B cell (primary cell): ENCODE measurements at regions not wholly inside any gene's neighbourhood (a gene's known extent, or its start where the extent isn't known, plus 50 kb on each side); places are given as distances from the start of the nearest gene placed in this dataset.

ENCODE experiments used
- ATAC-seq: fragments of 200-7000 bp; cut with Tn5 transposase; one replicate; pipeline ENCODE4 v1.10.0; 2021; ENCODE audit warnings: low read depth, mild to moderate bottlenecking, moderate number of reproducible peaks, moderate library complexity
- CTCF ChIA-PET: fragments of 350-600 bp; sonication (Branson Sonifier 250); formaldehyde crosslinking; loops from one replicate; lab custom pipeline; 2021; ENCODE audit warnings: antibody characterized with exemption, inconsistent platforms; lab: Charles Lee
- POLR2A ChIA-PET: fragments of 350-600 bp; sonication (Branson Sonifier 250); formaldehyde crosslinking; loops from one replicate; lab custom pipeline; 2021; ENCODE audit warnings: antibody characterized with exemption; lab: Charles Lee
- DNase-seq: peaks from one replicate; pipeline ENCODE4 v3.0.0; 2013
- H2AFZ ChIP-seq: 2 replicates; pipeline ENCODE4 v1.6.1; 2012; ENCODE audit warnings: mild to moderate bottlenecking, low read depth, low read length; ENCODE audit not compliant: insufficient read depth, poor library complexity, severe bottlenecking
- H3K27ac ChIP-seq, 2 donors: 1 replicate in 1 of 2; 2 replicates in 1 of 2; pipeline ENCODE4 v1.5.1; 2012 to 2013; ENCODE audit warnings: low read length in 2 of 2, mild to moderate bottlenecking in 2 of 2, moderate library complexity in 1 of 2
- H3K27me3 ChIP-seq, 4 experiments: fragments of 200-600 bp in 1 of 4; sonication (generic) in 1 of 4; replicated peaks in 1 of 4; 1 replicate in 2 of 4; 2 replicates in 2 of 4; pipeline versions ENCODE4 v1.6.1 to v1.7.0; 2013 to 2016; ENCODE audit warnings: low read length in 3 of 4, mild to moderate bottlenecking in 2 of 4, mixed read lengths in 1 of 4, moderate library complexity in 1 of 4; ENCODE audit not compliant: insufficient read depth in 4 of 4, control insufficient read depth in 3 of 4; ENCODE audit errors: control extremely low read depth in 1 of 4
- H3K36me3 ChIP-seq, 2 experiments: replicated peaks in 1 of 2; 1 replicate in 1 of 2; 2 replicates in 1 of 2; pipeline versions ENCODE4 v1.6.1 to v1.7.1; 2013; ENCODE audit warnings: low read length in 1 of 2; ENCODE audit not compliant: insufficient read depth in 2 of 2, control insufficient read depth in 1 of 2; ENCODE audit errors: control extremely low read depth in 1 of 2, extremely low read depth in 1 of 2
- H3K4me1 ChIP-seq, 2 donors: fragments of 200-600 bp in 1 of 2; sonication (generic) in 1 of 2; 1 replicate in 1 of 2; 2 replicates in 1 of 2; pipeline versions ENCODE4 v1.5.1 to v1.6.1; 2013 to 2017; ENCODE audit warnings: low read length in 2 of 2; ENCODE audit not compliant: control insufficient read depth in 2 of 2, insufficient read depth in 2 of 2
- H3K4me2 ChIP-seq: replicated peaks from 2 replicates; pipeline ENCODE3; 2012; ENCODE audit warnings: mild to moderate bottlenecking, low read depth, low read length; ENCODE audit not compliant: poor library complexity, severe bottlenecking
- H3K4me3 ChIP-seq, 5 experiments: fragments of 200-600 bp in 1 of 5; sonication (generic) in 1 of 5; 1 replicate in 3 of 5; 2 replicates in 2 of 5; pipeline versions ENCODE4 v1.5.1 to v1.7.0; 2011 to 2016; ENCODE audit warnings: low read length in 4 of 5, mild to moderate bottlenecking in 4 of 5, low read depth in 2 of 5, control low read depth in 1 of 5, moderate library complexity in 1 of 5; ENCODE audit not compliant: insufficient read depth in 1 of 5; ENCODE audit errors: control extremely low read depth in 1 of 5, extremely low read depth in 1 of 5
- H3K79me2 ChIP-seq: fragments of 200-600 bp; sonication (generic); one replicate; pipeline ENCODE4 v1.6.0; 2016; ENCODE audit warnings: low read length; ENCODE audit not compliant: control insufficient read depth, insufficient read depth
- H3K9ac ChIP-seq: fragments of 200-600 bp; sonication (generic); 2 replicates; pipeline ENCODE4 v1.6.1; 2017; ENCODE audit warnings: mild to moderate bottlenecking, low read length, moderate library complexity
- H3K9me3 ChIP-seq, 3 donors: one replicate each; pipeline versions ENCODE4 v1.6.1 to v1.7.1; 2013; ENCODE audit warnings: low read length in 2 of 3; ENCODE audit not compliant: control insufficient read depth in 2 of 3, insufficient read depth in 1 of 3; ENCODE audit errors: control extremely low read depth in 1 of 3
- H4K20me1 ChIP-seq: 2 replicates; pipeline ENCODE4 v1.6.0; 2012; ENCODE audit warnings: mild to moderate bottlenecking, low read length; ENCODE audit not compliant: insufficient read depth, control insufficient read depth, poor library complexity, severe bottlenecking
- H3K27ac Mint-ChIP-seq: one replicate; pipeline ENCODE4 v1.8.0; 2021; ENCODE audit warnings: mixed read lengths
- H3K27me3 Mint-ChIP-seq: one replicate; pipeline ENCODE4 v1.8.0; 2021; ENCODE audit warnings: mixed read lengths
- H3K4me1 Mint-ChIP-seq: one replicate; pipeline ENCODE4 v1.8.0; 2021; ENCODE audit warnings: mixed read lengths
- H3K4me3 Mint-ChIP-seq: one replicate; pipeline ENCODE4 v1.8.0; 2021; ENCODE audit warnings: mixed read lengths
- H3K9me3 Mint-ChIP-seq: one replicate; pipeline ENCODE4 v1.8.0; 2022; ENCODE audit warnings: mixed read lengths; ENCODE audit not compliant: insufficient read depth
- CTCF ChIP-seq: fragments of 200-600 bp; IDR thresholded peaks from one replicate; pipeline ENCODE4 v1.8.0; 2022; ENCODE audit warnings: antibody characterized with exemption, mild to moderate bottlenecking
- EZH2 ChIP-seq: IDR thresholded peaks from 2 replicates; pipeline ENCODE4 v1.6.1; 2012; ENCODE audit warnings: borderline replicate concordance, low read depth, mild to moderate bottlenecking, moderate library complexity, low read length; ENCODE audit not compliant: insufficient read depth, poor library complexity, severe bottlenecking
- WGBS: methylation state at CpG from one replicate; pipeline ENCODE4 v1.1.5; 2013; ENCODE audit warnings: missing lambda C conversion rate; ENCODE audit not compliant: insufficient coverage; 5-methylcytosine and 5-hydroxymethylcytosine counted together
- intact Hi-C: fragments of 100-400 bp; cut with micrococcal nuclease; formaldehyde crosslinking; loops from one replicate; pipeline ENCODE4 v1.10.0; 2022

DNA sequence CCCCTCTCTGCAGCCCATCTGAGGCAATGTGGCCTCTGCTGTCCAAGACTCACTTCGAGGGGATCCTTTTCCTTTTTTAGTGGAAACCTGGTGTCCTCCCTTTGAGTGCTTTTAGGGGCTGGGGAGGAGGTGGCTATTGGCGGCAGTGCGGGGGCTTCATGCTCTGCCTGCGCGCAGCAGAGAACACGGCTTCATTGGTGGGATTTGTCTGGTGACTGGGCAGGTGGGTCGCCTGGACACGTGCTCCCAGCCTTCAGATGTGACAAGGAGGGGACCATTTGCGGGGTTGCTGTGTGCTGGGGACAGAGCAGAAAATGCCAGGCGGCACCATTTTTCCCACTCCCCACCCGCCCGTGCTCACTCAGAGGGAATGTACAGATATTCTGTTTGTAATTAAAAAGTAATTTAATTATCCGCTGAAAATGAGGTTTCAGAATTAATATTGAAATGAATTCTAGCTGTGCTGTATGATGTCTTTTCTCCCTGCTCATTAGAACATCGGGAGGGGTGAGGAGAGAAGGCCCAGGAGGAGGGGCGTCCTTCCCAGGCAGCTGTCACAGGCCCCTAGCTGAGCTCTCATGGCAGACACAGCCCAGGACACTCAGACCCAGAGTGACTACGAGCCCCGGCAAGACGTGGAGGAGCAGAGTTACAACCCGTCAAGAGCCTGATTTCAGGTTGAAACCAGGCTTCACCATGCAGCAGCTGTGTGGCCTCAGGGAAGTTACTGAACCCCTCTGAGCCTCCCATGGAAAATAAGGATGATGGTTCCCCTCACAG lies 417.2 kb upstream of the SULF2 start:
- Histone ChIP-seq H3K27me3 (peaks cover 0 to 5% (median 1%) of the 10 kb centered on the region in 4 experiments), H3K27ac (no peak overlapping the region), H3K79me2 (no peaks in the 10 kb centered on the region), H3K36me3 (no peaks in the 10 kb centered on the region), H3K9ac (no peak overlapping the region), H3K4me2 (no peak overlapping the region), H3K4me3 (no peak overlapping the region), H3K4me1 (no peaks in the 10 kb centered on the region), H2AFZ (no peak overlapping the region), H4K20me1 (no peaks in the 10 kb centered on the region), H3K9me3 (peaks cover 0 to 4% (median 0%) of the 10 kb centered on the region in 3 donors)
- H3K9me3 Mint-ChIP-seq: no peaks in the 10 kb centered on the region
- no peak for TF ChIP-seq CTCF
- TF ChIP-seq EZH2: no peak
- no peak overlapping the region for H3K4me3 Mint-ChIP-seq
- 79% methylated on average over 10 of the region's 19 CpGs for WGBS
- no peaks in the 10 kb centered on the region for H3K4me1 Mint-ChIP-seq
- POLR2A ChIA-PET: no interaction called here
- CTCF ChIA-PET: no interaction called here
- DNase-seq (no peak), ATAC-seq (no peak)
- no peak overlapping the region for H3K27ac Mint-ChIP-seq
- intact Hi-C loops: no loop called here
- H3K27me3 Mint-ChIP-seq: peaks cover 16% of the 10 kb centered on the region

DNA sequence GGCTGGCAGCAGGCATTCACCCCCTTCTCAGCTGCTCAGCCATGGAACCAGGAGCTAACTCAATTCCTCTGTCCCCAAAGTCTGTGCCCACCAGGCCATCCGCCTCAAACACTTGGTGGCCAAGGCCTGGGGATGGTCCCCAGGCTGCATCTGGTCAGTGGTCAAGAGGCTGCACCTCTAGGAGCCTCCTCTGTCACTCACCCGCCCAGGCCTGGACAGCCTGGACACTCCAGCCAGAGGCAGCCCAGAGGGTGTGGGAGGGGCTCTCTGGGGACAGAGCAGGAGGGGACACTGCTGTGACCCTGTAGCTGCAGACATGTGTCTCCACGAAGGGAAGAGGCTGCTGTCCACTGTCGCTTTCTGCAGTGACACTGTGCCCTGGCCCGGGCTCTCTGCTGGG lies 416.6 kb upstream of the SULF2 start:
- no peaks in the 10 kb centered on the region for H3K79me2 ChIP-seq
- no peak for ATAC-seq
- no peak overlapping the region for H3K27ac ChIP-seq
- Mint-ChIP-seq H3K9me3 (no peaks in the 10 kb centered on the region), H3K27ac (no peak overlapping the region), H3K4me1 (no peaks in the 10 kb centered on the region), H3K4me3 (no peak overlapping the region), H3K27me3 (peaks cover 18% of the 10 kb centered on the region)
- no peaks in the 10 kb centered on the region for H3K36me3 ChIP-seq
- H2AFZ ChIP-seq: no peak overlapping the region
- ChIA-PET POLR2A (no interaction called here), CTCF (no interaction called here)
- no peaks in the 10 kb centered on the region for H4K20me1 ChIP-seq
- no peak for TF ChIP-seq CTCF
- TF ChIP-seq EZH2: no peak
- no peak overlapping the region for H3K9ac ChIP-seq
- no peak overlapping the region for H3K4me3 ChIP-seq
- WGBS: 79% methylated on average over 4 of the region's 5 CpGs
- H3K4me1 ChIP-seq: no peaks in the 10 kb centered on the region
- intact Hi-C loops: no loop called here
- no peak for DNase-seq
- H3K9me3 ChIP-seq: peaks cover 0 to 4% (median 0%) of the 10 kb centered on the region in 3 donors
- no peak overlapping the region for H3K4me2 ChIP-seq
- peaks cover 0 to 5% (median 1%) of the 10 kb centered on the region in 4 experiments for H3K27me3 ChIP-seq
